Heart right ventricle (tissue), 16 donors: ENCODE measurements at regions not wholly inside any gene's neighbourhood (a gene's known extent, or its start where the extent isn't known, plus 50 kb on each side); places are given as distances from the start of the nearest gene placed in this dataset.

ENCODE experiments used
- ATAC-seq, 8 donors: fragments of 200-7000 bp; cut with Tn5 transposase; one replicate each; pipeline ENCODE4 v1.9.1; 2020; ENCODE audit warnings: mild to moderate bottlenecking in 8 of 8, moderate library complexity in 8 of 8, moderate number of reproducible peaks in 1 of 8
- DNase-seq, 2 donors: peaks; one replicate each; pipeline ENCODE4 v3.0.0-alpha.2; 2020
- H3K27ac ChIP-seq, 10 donors: fragments of 200-600 bp; sonication (generic) in 2 of 10; one replicate each; pipeline versions ENCODE4 v1.5.0 to v1.8.0; 2020 to 2022; ENCODE audit warnings: mild to moderate bottlenecking in 3 of 10
- H3K27me3 ChIP-seq, 7 donors: fragments of 200-600 bp; one replicate each; pipeline ENCODE4 v1.8.0; 2021 to 2022; ENCODE audit warnings: mild to moderate bottlenecking in 2 of 7
- H3K36me3 ChIP-seq, 9 donors: fragments of 200-600 bp; sonication (generic) in 1 of 9; one replicate each; pipeline versions ENCODE4 v1.5.0 to v1.8.0; 2020 to 2022; ENCODE audit warnings: mild to moderate bottlenecking in 2 of 9
- H3K4me1 ChIP-seq, 9 donors: fragments of 200-600 bp; sonication (generic) in 1 of 9; one replicate each; pipeline versions ENCODE4 v1.5.0 to v1.8.0; 2020 to 2022; ENCODE audit warnings: mild to moderate bottlenecking in 4 of 9
- H3K4me3 ChIP-seq, 10 donors: fragments of 200-600 bp; sonication (generic) in 2 of 10; one replicate each; pipeline versions ENCODE4 v1.5.0 to v1.8.0; 2020 to 2022; ENCODE audit warnings: mild to moderate bottlenecking in 7 of 10, moderate library complexity in 2 of 10
- H3K9me3 ChIP-seq, 11 donors: fragments of 200-600 bp in 10 of 11; sonication (generic) in 2 of 11; one replicate each; pipeline versions ENCODE4 v1.5.0 to v1.8.0; 2013 to 2022; ENCODE audit warnings: mild to moderate bottlenecking in 2 of 11, control low read depth in 1 of 11, moderate library complexity in 1 of 11
- WGBS, 2 donors: extraction: QIAGEN DNeasy Blood & Tissue Kit; methylation state at CpG; one replicate each; pipeline ENCODE4 v1.1.7; 2013; ENCODE audit warnings: inconsistent platforms in 1 of 2; 5-methylcytosine and 5-hydroxymethylcytosine counted together
- intact Hi-C, 10 donors: fragments of 100-400 bp; cut with DNase I; formaldehyde crosslinking; loops; one replicate each; pipeline versions ENCODE4 v1.11.1 to v1.14.2; 2022
- TF ChIP-seq, protein P1 (sequence below), 9 donors: fragments of 200-600 bp; sonication (generic) in 2 of 9; IDR thresholded peaks; one replicate each; pipeline versions ENCODE4 v1.5.0 to v1.8.0; 2021 to 2022; ENCODE audit warnings: antibody characterized with exemption in 9 of 9, mild to moderate bottlenecking in 5 of 9, moderate library complexity in 1 of 9
- donor health status: Arrhythmogenic right ventricular cardiomyopathy.
- donor health status: ischemic (EF 13 %, LVEDD 7.1; RV severe dilation, severe dysfunction).
- donor health status: healthy with polysubstance abuse.
- donor health status: DM: no; HTN: yes; CAD: no.
- donor health status: DM: no; HTN: no; CAD: no.
- donor health status: ischemic (EF 25% LVEDD 6.9; RV normal size, moderate dysfunction).
- donor health status: ischemic (EF 25% LVEDD 5.7; RV mildly dilated, moderate dysfunction).
- donor health status: healthy.
- donor health status: DM: yes; HTN: yes; CAD: no.
- donor health status: Ischemic cardiomyopathy.
- donor health status: ischemic (EF 35%, LVEDD 5.7; RV mildly dilated, moderate dysfunction).
- donor health status: nonischemic (EF 11% LVEDD 7.7; RV severe dilation, severe dysfunction).
- donor health status: DM: yes; HTN: yes; CAD: no.
- donor health status: PGD.
- donor health status: ischemic (EF 29% LVEDD 5.4; RV normal size, mild dysfunction).
- donor health status: nonischemic (EF 23%, LVEDD 6.1; RV moderate dilation, normal function).

DNA sequence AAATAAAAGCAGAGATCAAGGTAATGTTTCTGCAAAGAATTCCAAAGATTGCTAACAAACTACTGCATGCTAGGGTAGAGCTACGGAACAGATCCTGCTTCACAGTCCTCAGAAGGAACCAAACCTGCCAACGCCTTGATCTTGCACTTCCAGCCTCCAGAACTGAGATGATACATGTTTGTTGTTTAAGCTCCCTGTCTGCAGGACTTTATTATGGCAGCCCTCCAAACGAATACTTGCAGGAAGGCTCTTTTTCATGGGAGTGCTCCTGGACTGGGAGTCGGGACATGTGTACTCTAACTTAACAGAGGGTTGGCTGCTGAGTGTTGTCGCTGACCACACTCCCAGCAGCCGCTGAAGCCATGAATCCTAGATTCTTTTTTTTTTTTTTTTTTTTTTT, 808.8 kb upstream of the EEF2KMT start:
- TF ChIP-seq, protein P1, sequence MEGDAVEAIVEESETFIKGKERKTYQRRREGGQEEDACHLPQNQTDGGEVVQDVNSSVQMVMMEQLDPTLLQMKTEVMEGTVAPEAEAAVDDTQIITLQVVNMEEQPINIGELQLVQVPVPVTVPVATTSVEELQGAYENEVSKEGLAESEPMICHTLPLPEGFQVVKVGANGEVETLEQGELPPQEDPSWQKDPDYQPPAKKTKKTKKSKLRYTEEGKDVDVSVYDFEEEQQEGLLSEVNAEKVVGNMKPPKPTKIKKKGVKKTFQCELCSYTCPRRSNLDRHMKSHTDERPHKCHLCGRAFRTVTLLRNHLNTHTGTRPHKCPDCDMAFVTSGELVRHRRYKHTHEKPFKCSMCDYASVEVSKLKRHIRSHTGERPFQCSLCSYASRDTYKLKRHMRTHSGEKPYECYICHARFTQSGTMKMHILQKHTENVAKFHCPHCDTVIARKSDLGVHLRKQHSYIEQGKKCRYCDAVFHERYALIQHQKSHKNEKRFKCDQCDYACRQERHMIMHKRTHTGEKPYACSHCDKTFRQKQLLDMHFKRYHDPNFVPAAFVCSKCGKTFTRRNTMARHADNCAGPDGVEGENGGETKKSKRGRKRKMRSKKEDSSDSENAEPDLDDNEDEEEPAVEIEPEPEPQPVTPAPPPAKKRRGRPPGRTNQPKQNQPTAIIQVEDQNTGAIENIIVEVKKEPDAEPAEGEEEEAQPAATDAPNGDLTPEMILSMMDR (IDR thresholded peaks at IDR 0.05): no peak
- no peaks in the 10 kb centered on the region for H3K4me1 ChIP-seq
- no peak overlapping the region for H3K27ac ChIP-seq
- H3K4me3 ChIP-seq: no peak overlapping the region
- intact Hi-C loops: no loop called here
- ATAC-seq (no peak), DNase-seq (no peak)
- peaks cover 0 to 16% (median 0%) of the 10 kb centered on the region in 11 donors for H3K9me3 ChIP-seq
- H3K27me3 ChIP-seq: peaks cover 0 to 8% (median 0%) of the 10 kb centered on the region in 7 donors
- 76 to 78% methylated on average over 6 of the region's 6 CpGs for WGBS, 2 donors
- no peaks in the 10 kb centered on the region for H3K36me3 ChIP-seq

DNA sequence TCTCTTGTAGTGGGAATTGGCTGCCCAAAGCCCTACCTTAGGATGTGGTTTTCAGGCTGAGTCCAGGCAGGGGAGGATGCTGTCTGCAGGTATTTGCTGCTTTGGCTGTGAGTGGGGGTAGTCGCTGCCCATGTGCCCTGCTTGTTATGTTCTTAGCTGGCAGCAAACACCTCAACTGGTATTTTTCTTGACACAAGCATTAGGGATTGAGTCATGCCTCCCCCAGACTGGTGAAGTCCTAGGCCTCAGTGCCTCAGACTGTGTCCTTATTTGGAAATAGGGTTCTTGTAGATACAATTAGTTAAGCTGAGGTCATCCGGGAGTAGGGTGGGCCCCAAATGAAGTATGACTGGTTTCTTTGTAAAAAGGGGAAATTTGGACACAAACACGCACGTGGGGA, 808.3 kb upstream of the EEF2KMT start:
- TF ChIP-seq, protein P1 (IDR thresholded peaks at IDR 0.05): no peak
- peaks cover 0 to 20% (median 0%) of the 10 kb centered on the region in 11 donors for H3K9me3 ChIP-seq
- ATAC-seq (no peak), DNase-seq (no peak)
- WGBS, 2 donors: 74 to 82% methylated on average over 4 of the region's 4 CpGs
- H3K36me3 ChIP-seq: no peaks in the 10 kb centered on the region
- no peak overlapping the region for H3K4me3 ChIP-seq
- peaks cover 0 to 7% (median 0%) of the 10 kb centered on the region in 7 donors for H3K27me3 ChIP-seq
- no peak overlapping the region for H3K27ac ChIP-seq
- no peaks in the 10 kb centered on the region for H3K4me1 ChIP-seq
- intact Hi-C loops: no loop called here

DNA sequence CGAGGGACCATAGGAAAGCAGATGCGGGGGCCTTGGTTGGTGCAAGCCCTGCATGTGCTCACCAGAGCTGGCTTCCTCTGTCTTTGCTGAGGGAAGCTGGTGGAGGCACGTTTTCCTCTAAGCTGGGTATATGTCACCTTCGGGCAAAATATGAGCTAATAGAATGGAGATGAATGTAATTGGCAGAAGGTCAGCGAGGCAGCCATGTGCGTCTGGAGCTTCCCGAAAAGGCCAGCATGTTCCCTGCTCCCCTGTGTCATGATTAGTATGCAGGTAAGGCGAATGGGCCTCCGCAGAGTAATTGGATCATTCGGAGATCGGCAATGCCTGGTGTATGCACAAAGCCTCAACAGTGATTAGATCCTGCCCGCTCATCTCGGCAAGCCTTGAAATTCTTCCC, 806.2 kb upstream of the EEF2KMT start:
- H3K4me3 ChIP-seq: no peak overlapping the region
- 79 to 83% methylated on average over 13 of the region's 13 CpGs for WGBS, 2 donors
- no peaks in the 10 kb centered on the region for H3K27me3 ChIP-seq
- DNase-seq (no peak), ATAC-seq (no peak)
- TF ChIP-seq, protein P1 (IDR thresholded peaks at IDR 0.05): no peak
- no peak overlapping the region for H3K27ac ChIP-seq
- H3K9me3 ChIP-seq: peaks cover 0 to 25% (median 0%) of the 10 kb centered on the region in 11 donors
- H3K36me3 ChIP-seq: no peaks in the 10 kb centered on the region
- no peaks in the 10 kb centered on the region for H3K4me1 ChIP-seq
- intact Hi-C loops: no loop called here

DNA sequence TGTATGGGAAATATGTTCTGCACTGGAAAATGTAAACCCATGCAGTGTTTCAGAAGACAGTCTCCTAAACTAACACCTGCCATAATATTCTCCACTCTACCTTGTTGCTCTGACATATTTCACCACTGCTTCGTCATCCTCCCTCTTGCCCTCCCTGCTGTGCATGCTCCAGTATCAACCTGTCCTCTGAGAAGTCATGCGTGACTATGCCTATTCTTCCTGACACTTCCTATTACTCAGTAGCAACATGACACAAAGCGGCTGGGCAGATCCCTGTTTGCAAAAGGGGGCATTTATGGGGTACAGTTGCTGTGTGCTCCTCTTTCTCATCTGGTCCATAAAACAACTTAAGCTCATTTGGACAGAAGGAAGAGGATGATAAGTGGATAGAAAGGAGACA, 805.6 kb upstream of the EEF2KMT start:
- DNase-seq (no peak), ATAC-seq (no peak)
- Histone ChIP-seq H3K4me3 (no peak overlapping the region), H3K4me1 (no peaks in the 10 kb centered on the region), H3K27me3 (no peaks in the 10 kb centered on the region), H3K9me3 (peaks cover 0 to 30% (median 0%) of the 10 kb centered on the region in 11 donors), H3K27ac (no peak overlapping the region), H3K36me3 (no peaks in the 10 kb centered on the region)
- intact Hi-C loops: no loop called here
- TF ChIP-seq, protein P1 (IDR thresholded peaks at IDR 0.05): no peak
- 64 to 68% methylated on average over 3 of the region's 3 CpGs for WGBS, 2 donors
